ENCODE measurements at regions not wholly inside any gene's neighbourhood (a gene's known extent, or its start where the extent isn't known, plus 50 kb on each side); places are given as distances from the start of the nearest gene placed in this dataset.

- DNase-seq (ENCODE audit: low read depth in 3 of 3), result no peak
Measured at GRCh38 chr4:137632842-137633241, 100.5 kb upstream of the PCDH18 start.

DNA sequence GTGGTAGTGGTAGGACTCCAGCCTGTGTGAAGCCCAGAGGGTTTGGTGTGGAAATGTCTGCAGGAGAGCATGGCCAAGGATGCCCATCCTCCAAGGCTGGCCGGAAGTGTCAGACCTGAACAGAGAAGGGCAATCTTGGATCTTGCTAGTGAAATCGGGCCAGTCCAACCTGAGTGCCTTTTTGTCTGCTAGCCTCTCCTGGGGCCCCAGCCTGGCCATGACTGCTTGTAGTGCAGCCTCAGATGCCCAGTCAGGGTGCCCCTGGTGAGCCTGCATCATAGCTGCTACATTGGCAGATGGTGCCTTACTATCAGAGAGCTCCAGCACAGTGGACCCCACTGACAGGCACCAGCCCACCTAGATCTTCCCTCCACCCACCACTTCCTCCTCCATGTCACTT is 99.3 kb upstream of the PCDH18 start:
- no peak for DNase-seq (ENCODE audit: low read depth in 3 of 3)

DNA sequence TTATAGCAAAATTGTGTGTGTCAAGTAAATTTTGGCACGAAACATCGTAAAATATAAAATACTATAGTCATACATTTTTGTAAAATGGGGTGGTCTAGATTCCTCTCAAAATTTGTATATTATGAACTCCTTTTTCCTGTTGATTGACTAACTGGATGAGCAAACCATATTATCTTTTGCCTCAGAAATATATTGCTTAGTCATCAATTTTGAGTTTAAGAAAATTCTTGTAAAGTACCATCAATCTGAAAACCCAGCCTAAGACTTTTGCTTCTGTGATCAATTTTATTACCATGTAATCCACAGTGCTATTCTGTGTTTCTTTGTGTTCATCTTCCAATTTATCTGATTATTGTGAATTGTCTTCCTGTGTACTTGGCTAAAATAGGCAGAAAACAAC is 98.0 kb upstream of the PCDH18 start:
- no peak for DNase-seq (ENCODE audit: low read depth in 3 of 3)

- no peak for DNase-seq (ENCODE audit: low read depth in 3 of 3)
Measured at GRCh38 chr4:137627739-137628460, 95.6 kb upstream of the PCDH18 start.

GRCh38 chr4:137626942-137627738 is 94.8 kb upstream of the PCDH18 start:
- DNase-seq (ENCODE audit: low read depth in 3 of 3), result no peak

DNA sequence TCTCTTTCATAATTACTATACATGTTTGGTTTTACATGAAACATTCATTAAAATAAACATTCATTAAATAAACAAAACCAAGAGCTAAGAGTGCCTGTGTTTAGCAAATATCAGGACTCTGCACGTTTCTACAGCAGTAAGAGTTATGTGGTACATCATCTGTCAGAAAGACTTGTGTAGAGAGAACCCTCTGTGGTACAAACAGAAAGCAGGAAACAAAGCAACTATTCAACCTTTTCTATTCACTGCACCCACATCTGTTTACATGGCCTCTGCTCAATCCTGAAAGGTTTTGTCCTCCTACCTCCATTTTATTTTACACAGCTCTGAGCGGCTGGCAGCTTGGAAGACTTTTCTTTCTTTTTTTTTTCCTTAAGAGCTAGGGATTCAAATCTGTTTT is 90.7 kb upstream of the PCDH18 start:
- DNase-seq (ENCODE audit: low read depth in 3 of 3), result no peak

- DNase-seq (ENCODE audit: low read depth in 3 of 3), result no peak
Measured at GRCh38 chr4:137621056-137621455, 88.8 kb upstream of the PCDH18 start.

GRCh38 chr4:137614491-137614890 is 82.2 kb upstream of the PCDH18 start:
- no peak for DNase-seq (ENCODE audit: low read depth in 3 of 3)

DNA sequence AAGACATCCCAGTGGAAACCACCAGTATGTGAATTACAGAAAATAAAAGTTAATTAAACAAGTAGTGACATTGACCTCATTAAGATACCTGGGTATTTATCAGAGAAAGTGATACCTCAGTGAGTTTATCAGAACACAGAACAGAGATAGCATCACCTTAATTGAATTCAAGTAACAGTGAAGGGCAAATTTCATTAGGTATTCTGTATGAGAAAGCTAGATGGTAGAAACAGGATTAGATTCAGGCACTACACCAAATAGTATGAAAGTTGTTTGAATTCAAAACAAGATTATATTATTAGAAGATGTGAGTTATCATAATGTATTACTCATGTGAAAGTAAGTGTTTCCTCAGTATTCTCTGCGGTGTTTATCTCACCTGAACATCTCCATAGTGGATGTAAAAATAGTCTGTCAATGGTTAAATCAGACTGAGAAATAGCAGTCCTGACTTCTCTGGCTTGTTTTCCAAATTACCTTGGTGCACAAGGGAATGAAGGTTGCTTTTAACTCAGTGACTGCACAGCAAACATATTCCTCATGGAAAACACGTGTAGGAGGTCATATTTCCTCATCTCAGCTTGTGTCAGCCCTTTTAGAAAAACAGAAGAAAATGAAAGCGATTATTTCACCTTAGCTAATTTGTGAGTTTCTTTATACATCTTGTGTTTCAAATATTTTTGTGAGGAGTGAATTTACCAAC is 79.9 kb upstream of the PCDH18 start:
- no peak for DNase-seq (ENCODE audit: low read depth in 3 of 3)

GRCh38 chr4:137610960-137611359 is 78.7 kb upstream of the PCDH18 start:
- DNase-seq (ENCODE audit: low read depth in 3 of 3), result no peak

DNA sequence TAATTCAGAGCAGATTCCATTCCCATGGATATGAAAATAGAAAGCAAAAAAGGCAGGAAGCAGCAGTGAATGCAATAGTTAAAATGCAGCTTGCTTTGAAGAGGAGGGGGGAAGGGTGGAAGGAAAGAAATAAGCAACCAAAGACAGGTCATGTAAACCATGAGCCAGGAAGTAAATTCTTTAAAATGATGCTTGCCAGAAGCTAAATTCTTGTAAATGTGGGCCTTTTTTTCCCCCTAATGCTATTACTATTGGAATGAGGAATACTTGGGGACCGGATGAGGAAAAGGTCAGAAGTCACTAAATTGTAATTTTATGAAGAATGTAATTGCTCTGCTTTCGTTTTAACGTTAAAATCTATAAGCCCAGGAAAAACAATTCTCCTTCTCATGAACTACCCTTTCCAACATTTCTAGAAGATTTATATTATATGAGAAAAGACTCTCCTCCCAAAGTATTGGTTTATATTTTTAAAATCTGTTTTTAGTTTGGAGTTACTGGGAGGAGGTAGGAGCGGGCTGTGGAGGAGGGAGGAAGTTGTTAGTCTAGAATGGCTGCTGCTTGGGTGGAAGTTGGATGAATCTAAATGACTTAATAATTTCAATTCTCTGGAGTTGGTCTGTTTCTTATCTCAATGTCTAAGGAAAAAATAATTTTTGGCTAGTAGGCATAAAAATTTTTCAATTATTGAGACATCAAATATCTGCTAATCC is 77.6 kb upstream of the PCDH18 start:
- no peak for DNase-seq (ENCODE audit: low read depth in 3 of 3)

GRCh38 chr4:137608085-137608484 is 75.8 kb upstream of the PCDH18 start:
- DNase-seq (ENCODE audit: low read depth in 3 of 3), result no peak

DNA sequence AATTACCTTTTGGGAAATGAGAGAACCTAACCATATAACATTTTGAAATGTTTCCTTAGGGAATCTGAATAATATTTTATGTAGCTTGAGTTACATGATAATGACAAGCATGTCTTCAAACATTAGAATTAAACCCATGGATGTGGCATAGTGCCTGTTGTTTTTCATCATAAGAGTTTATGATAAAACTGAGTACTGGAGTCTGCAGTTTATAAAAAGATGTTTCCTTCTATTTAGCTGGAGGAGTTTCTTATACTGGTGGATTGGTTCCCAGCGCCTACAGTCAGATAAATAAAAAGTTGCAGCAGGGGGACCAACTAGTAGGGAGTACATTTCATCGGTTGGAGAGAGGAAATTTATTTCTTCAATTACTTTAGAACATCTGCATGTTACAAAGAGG is 70.1 kb upstream of the PCDH18 start:
- no peak for DNase-seq (ENCODE audit: low read depth in 3 of 3)

GRCh38 chr4:137601934-137602333 is 69.6 kb upstream of the PCDH18 start:
- DNase-seq (ENCODE audit: low read depth in 3 of 3), result no peak

DNA sequence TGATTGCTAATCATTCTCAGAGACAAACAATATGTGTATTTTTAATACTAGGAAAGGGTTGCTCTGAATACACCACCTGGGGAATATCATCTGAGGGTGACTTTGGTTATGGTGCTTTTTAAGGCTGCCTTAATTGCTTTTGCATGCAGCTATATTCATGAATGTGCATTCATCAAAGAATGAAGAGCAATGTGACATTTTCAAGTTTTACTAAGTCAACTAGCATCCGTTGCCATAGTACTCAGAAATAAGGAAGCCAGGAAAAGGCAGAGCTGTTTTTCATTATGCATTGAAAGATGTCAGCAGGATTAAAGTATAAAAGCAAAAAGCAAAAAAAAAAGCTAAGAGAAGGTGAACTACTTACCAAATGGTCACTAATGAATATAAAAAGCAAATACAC is 67.4 kb upstream of the PCDH18 start:
- DNase-seq (ENCODE audit: low read depth in 3 of 3), result no peak

DNA sequence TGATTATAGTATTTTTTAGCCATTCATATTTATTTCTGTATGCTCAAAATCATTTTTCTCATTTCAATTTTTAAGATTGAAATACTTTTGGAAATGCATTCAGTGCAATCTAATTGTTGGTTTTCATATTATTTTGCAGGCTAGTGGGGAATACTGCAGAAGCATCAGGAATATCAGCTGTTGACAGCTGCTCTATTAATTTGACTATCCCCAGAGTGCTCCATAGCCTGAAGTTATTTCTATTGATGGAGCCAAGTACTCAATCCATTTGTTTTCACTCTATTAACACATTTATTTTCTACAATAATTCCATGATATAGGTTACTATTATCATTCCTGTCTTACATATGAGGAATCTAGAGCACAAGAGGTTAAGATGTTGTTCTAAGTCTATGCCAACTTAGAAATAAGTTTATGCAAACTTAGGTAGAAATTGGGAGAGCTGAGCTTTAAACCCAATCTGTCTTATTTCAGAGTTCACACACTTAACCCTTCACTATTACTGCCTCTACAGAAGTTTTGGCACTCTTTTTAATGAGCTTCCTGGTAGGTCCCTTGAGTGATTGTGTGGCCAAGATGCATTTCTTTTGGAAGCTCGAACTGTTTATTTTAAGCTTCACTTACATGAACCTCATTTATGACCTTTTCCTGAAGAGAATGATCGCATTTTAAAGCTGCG is 65.6 kb upstream of the PCDH18 start:
- no peak for DNase-seq (ENCODE audit: low read depth in 3 of 3)

DNA sequence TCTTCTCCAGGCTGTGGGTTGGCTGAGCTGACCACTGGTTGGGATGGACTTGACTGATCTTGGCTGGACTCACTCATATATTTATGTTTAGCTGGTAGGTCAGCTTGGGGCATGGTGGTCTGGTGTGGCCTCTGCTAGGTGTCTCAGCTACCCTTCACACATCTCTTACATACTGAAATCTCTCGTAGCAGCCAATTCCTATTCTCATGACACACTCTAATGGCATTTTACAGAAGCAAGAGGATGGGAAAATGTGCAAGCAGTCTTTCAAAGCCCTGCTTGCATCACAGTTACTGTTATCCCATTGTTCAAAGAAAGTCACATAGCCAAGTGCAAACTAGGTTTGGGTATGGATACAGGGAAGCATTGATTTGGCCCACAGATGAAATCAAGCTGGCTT is 55.5 kb upstream of the PCDH18 start:
- no peak for DNase-seq (ENCODE audit: low read depth in 3 of 3)

GRCh38 chr4:137583671-137584070 is 51.4 kb upstream of the PCDH18 start:
- DNase-seq (ENCODE audit: low read depth in 3 of 3), result no peak
